Fibroblast of lung (primary cell): ENCODE measurements at regions not wholly inside any gene's neighbourhood (a gene's known extent, or its start where the extent isn't known, plus 50 kb on each side); places are given as distances from the start of the nearest gene placed in this dataset.

Source experiments
- DNase-seq, 2 donors: peaks; one replicate each; pipeline versions ENCODE4 v3.0.0 to v3.0.0-alpha.2; 2010; ENCODE audit warnings: low read depth in 2 of 2
- H2AFZ ChIP-seq: 2 replicates; pipeline ENCODE4 v1.5.1; 2012; ENCODE audit warnings: low read length, control low read depth, inconsistent platforms
- H3K27ac ChIP-seq: 2 replicates; pipeline ENCODE4 v1.5.1; 2011; ENCODE audit warnings: low read length, control low read depth; ENCODE audit not compliant: insufficient read depth
- H3K27me3 ChIP-seq: 2 replicates; pipeline ENCODE4 v1.5.1; 2011; ENCODE audit warnings: mild to moderate bottlenecking, low read length; ENCODE audit not compliant: control insufficient read depth, insufficient read depth
- H3K36me3 ChIP-seq: 2 replicates; pipeline ENCODE4 v1.5.1; 2011; ENCODE audit warnings: low read length; ENCODE audit not compliant: control insufficient read depth, insufficient read depth
- H3K4me1 ChIP-seq: 2 replicates; pipeline ENCODE4 v1.5.1; 2011; ENCODE audit warnings: low read length; ENCODE audit not compliant: control insufficient read depth, insufficient read depth; ENCODE audit errors: extremely low read depth
- H3K4me2 ChIP-seq: 2 replicates; pipeline ENCODE4 v1.5.1; 2011; ENCODE audit warnings: low read length, control low read depth; ENCODE audit not compliant: insufficient read depth; ENCODE audit errors: extremely low read depth
- H3K4me3 ChIP-seq, 4 experiments: fragments of 200-600 bp in 1 of 4; sonication (generic) in 1 of 4; replicated peaks in 1 of 4; 2 replicates each; pipeline ENCODE4 v1.5.1; 2011 to 2016; ENCODE audit warnings: low read length in 4 of 4, low read depth in 3 of 4, mild to moderate bottlenecking in 3 of 4, control low read depth in 2 of 4, inconsistent platforms in 1 of 4, mixed read lengths in 1 of 4; ENCODE audit not compliant: insufficient read depth in 1 of 4; ENCODE audit errors: control extremely low read depth in 1 of 4
- H3K79me2 ChIP-seq: 2 replicates; pipeline ENCODE4 v1.5.1; 2012; ENCODE audit warnings: mild to moderate bottlenecking, low read length, inconsistent platforms; ENCODE audit not compliant: control insufficient read depth, insufficient read depth
- H3K9ac ChIP-seq: 2 replicates; pipeline ENCODE4 v1.5.1; 2011; ENCODE audit warnings: mild to moderate bottlenecking, low read length, control low read depth; ENCODE audit not compliant: insufficient read depth
- H3K9me3 ChIP-seq: 2 replicates; pipeline ENCODE4 v1.5.1; 2012; ENCODE audit warnings: low read depth, low read length; ENCODE audit not compliant: control insufficient read depth, insufficient read depth
- H4K20me1 ChIP-seq: 2 replicates; pipeline ENCODE4 v1.5.1; 2011; ENCODE audit warnings: low read length; ENCODE audit not compliant: control insufficient read depth, insufficient read depth; ENCODE audit errors: extremely low read depth
- EZH2 ChIP-seq: IDR thresholded peaks from 2 replicates; pipeline ENCODE4 v1.5.1; 2012; ENCODE audit warnings: low read length, control low read depth, mild to moderate bottlenecking; ENCODE audit errors: missing control alignments
- TF ChIP-seq, protein P1 (sequence below), 2 donors: IDR thresholded peaks in 1 of 2; conservative IDR thresholded peaks in 1 of 2; 1 replicate in 1 of 2; 2 replicates in 1 of 2; pipeline ENCODE4 v1.5.1; 2011 to 2012; ENCODE audit warnings: low read length in 2 of 2, control low read depth in 1 of 2, inconsistent platforms in 1 of 2, low read depth in 1 of 2, mild to moderate bottlenecking in 1 of 2

DNA sequence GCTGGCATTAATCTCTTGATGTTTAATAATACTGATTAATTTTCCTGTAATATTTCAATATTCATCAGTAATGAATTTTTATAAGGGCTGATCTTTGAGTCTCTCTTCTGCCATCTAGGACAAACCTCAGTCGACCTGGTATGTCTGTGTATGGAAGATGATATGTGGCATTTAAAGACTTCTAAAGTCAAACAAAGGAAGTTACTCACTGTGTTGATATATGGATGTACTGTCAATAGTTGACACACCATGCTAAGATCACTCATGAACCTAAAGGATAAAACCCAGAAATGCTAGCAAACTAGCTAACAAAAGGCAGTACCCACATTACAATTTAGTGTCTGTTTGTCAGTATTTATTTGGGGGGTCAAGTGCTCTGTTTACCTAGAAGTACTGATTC is 380.7 kb upstream of the GOT2 start:
- no peak overlapping the region for H3K9ac ChIP-seq
- H3K79me2 ChIP-seq: no peaks in the 10 kb centered on the region
- H3K36me3 ChIP-seq: no peaks in the 10 kb centered on the region
- H4K20me1 ChIP-seq: no peaks in the 10 kb centered on the region
- no peaks in the 10 kb centered on the region for H3K9me3 ChIP-seq
- H3K27me3 ChIP-seq: no peaks in the 10 kb centered on the region
- H3K4me2 ChIP-seq: no peak overlapping the region
- H3K27ac ChIP-seq: no peak overlapping the region
- no peak for TF ChIP-seq EZH2
- TF ChIP-seq, protein P1, sequence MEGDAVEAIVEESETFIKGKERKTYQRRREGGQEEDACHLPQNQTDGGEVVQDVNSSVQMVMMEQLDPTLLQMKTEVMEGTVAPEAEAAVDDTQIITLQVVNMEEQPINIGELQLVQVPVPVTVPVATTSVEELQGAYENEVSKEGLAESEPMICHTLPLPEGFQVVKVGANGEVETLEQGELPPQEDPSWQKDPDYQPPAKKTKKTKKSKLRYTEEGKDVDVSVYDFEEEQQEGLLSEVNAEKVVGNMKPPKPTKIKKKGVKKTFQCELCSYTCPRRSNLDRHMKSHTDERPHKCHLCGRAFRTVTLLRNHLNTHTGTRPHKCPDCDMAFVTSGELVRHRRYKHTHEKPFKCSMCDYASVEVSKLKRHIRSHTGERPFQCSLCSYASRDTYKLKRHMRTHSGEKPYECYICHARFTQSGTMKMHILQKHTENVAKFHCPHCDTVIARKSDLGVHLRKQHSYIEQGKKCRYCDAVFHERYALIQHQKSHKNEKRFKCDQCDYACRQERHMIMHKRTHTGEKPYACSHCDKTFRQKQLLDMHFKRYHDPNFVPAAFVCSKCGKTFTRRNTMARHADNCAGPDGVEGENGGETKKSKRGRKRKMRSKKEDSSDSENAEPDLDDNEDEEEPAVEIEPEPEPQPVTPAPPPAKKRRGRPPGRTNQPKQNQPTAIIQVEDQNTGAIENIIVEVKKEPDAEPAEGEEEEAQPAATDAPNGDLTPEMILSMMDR (conservative IDR thresholded peaks at IDR 0.05 in 1 of 2, IDR thresholded peaks at IDR 0.05 in 1 of 2; ENCODE audit: low read depth in 1 of 2, low read length in 2 of 2): no peak
- no peak overlapping the region for H2AFZ ChIP-seq
- no peak overlapping the region for H3K4me3 ChIP-seq
- DNase-seq: no peak
- no peaks in the 10 kb centered on the region for H3K4me1 ChIP-seq

DNA sequence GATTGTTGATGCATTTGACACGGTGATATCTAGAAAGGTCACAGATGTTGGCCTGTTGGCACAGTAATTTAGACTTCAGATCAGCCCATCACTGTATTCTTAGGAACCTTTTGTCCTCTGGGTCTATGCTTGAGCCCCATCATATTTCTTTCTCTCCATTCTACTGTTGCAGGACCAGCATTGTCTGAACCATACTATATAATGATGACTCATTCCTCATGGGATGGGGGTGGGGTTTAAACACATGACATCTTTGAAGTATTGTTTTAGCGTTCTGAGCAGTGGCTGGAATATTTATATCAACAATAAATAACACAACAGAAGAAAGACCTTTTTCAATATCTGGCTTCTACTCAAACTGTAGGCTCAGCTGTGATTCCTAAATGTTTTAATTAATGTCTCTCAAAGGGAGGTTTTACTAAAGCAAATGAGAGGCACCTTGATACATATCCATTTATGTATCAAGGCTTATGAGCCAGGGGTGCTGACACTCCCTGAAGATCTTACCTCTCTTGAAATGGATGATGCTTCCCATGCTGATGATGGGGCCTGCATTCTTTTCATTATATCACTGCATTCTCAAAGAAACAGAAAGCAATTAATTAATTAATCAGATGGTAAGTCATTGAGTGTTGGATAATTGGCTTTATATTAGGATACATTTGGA is 379.0 kb upstream of the GOT2 start:
- no peak overlapping the region for H3K4me3 ChIP-seq
- H4K20me1 ChIP-seq: no peaks in the 10 kb centered on the region
- no peaks in the 10 kb centered on the region for H3K27me3 ChIP-seq
- H3K4me2 ChIP-seq: no peak overlapping the region
- no peaks in the 10 kb centered on the region for H3K79me2 ChIP-seq
- H3K9me3 ChIP-seq: no peaks in the 10 kb centered on the region
- no peak overlapping the region for H3K9ac ChIP-seq
- no peak overlapping the region for H2AFZ ChIP-seq
- no peaks in the 10 kb centered on the region for H3K4me1 ChIP-seq
- TF ChIP-seq, protein P1 (conservative IDR thresholded peaks at IDR 0.05 in 1 of 2, IDR thresholded peaks at IDR 0.05 in 1 of 2; ENCODE audit: low read depth in 1 of 2, low read length in 2 of 2): no peak
- no peak for TF ChIP-seq EZH2
- no peaks in the 10 kb centered on the region for H3K36me3 ChIP-seq
- H3K27ac ChIP-seq: no peak overlapping the region
- no peak for DNase-seq

DNA sequence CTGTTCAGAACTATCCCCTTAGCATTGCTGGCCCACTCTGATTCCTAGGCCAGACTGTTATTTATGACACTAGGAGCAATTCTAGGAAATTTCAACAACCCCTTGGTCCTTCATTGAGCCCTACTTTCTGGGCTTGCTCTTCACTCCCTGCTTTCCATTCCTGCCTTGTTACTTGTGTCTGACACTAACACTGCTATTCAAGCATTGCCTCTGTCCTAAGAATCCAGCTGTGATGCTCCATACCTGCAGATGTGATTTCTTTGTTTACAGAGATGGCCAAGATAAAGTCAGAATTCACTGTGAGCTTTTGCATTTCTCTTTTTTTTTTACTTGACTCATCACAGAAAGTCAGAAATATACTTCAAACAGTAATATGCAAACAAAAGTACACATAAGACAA is 377.2 kb upstream of the GOT2 start:
- H3K4me2 ChIP-seq: no peak overlapping the region
- no peak overlapping the region for H3K4me3 ChIP-seq
- H3K27me3 ChIP-seq: no peaks in the 10 kb centered on the region
- no peaks in the 10 kb centered on the region for H3K36me3 ChIP-seq
- H3K9ac ChIP-seq: no peak overlapping the region
- H3K27ac ChIP-seq: no peak overlapping the region
- no peaks in the 10 kb centered on the region for H3K79me2 ChIP-seq
- no peak for DNase-seq
- H3K9me3 ChIP-seq: no peaks in the 10 kb centered on the region
- H3K4me1 ChIP-seq: no peaks in the 10 kb centered on the region
- no peak overlapping the region for H2AFZ ChIP-seq
- H4K20me1 ChIP-seq: no peaks in the 10 kb centered on the region
- TF ChIP-seq, protein P1 (conservative IDR thresholded peaks at IDR 0.05 in 1 of 2, IDR thresholded peaks at IDR 0.05 in 1 of 2; ENCODE audit: low read depth in 1 of 2, low read length in 2 of 2): no peak
- TF ChIP-seq EZH2: no peak
